DOHH2 (cell line): ENCODE measurements at regions not wholly inside any gene's neighbourhood (a gene's known extent, or its start where the extent isn't known, plus 50 kb on each side); places are given as distances from the start of the nearest gene placed in this dataset.
"Not testable (repeated sequence)": the region's sequence is repeated elsewhere in the genome, so short reads cannot be mapped to it uniquely, and the experiment has no call there.

Experiments used
- H3F3A ChIP-seq: fragments of 200-600 bp; sonication (generic), shearing (Covaris generic); 2 replicates; pipeline ENCODE4 v1.6.0; 2016; ENCODE audit warnings: antibody characterized with exemption, mild to moderate bottlenecking; ENCODE audit not compliant: control insufficient read depth, insufficient read depth
- H3K27ac ChIP-seq: fragments of 200-600 bp; sonication (generic); 2 replicates; pipeline ENCODE4 v1.5.1; 2014; ENCODE audit warnings: low read depth, mild to moderate bottlenecking, low read length, moderate library complexity
- H3K27me3 ChIP-seq: fragments of 200-600 bp; sonication (generic); 2 replicates; pipeline ENCODE4 v1.6.1; 2014; ENCODE audit warnings: mild to moderate bottlenecking, low read length, mixed read lengths; ENCODE audit not compliant: control insufficient read depth
- H3K36me3 ChIP-seq: fragments of 200-600 bp; sonication (generic); 2 replicates; pipeline ENCODE4 v1.6.1; 2014; ENCODE audit warnings: mild to moderate bottlenecking, low read length, moderate library complexity, mixed read lengths; ENCODE audit not compliant: control insufficient read depth
- H3K4me1 ChIP-seq: fragments of 200-600 bp; sonication (generic); 2 replicates; pipeline ENCODE4 v1.6.1; 2014; ENCODE audit warnings: mild to moderate bottlenecking, low read length, mixed read lengths; ENCODE audit not compliant: control insufficient read depth
- H3K4me2 ChIP-seq: fragments of 200-600 bp; sonication (generic); 2 replicates; pipeline ENCODE4 v1.6.0; 2014; ENCODE audit warnings: mild to moderate bottlenecking, low read length, moderate library complexity
- H3K4me3 ChIP-seq: fragments of 200-600 bp; sonication (generic); 2 replicates; pipeline ENCODE4 v1.5.1; 2014; ENCODE audit warnings: mild to moderate bottlenecking, low read length, mixed read lengths
- H3K79me2 ChIP-seq: fragments of 200-600 bp; sonication (generic); 2 replicates; pipeline ENCODE4 v1.6.1; 2014; ENCODE audit warnings: mild to moderate bottlenecking, low read length, mixed read lengths; ENCODE audit not compliant: control insufficient read depth
- H3K9me2 ChIP-seq: fragments of 200-600 bp; sonication (generic); replicated peaks from 2 replicates; pipeline ENCODE4 v1.6.1; 2014; ENCODE audit warnings: mild to moderate bottlenecking, low read length, mixed read lengths; ENCODE audit not compliant: control insufficient read depth
- H3K9me3 ChIP-seq: fragments of 200-600 bp; sonication (generic); 2 replicates; pipeline ENCODE4 v1.6.1; 2014; ENCODE audit warnings: antibody characterized with exemption, low read length, mixed read lengths; ENCODE audit not compliant: control insufficient read depth, insufficient read depth
- H4K20me1 ChIP-seq: fragments of 200-600 bp; sonication (generic); 2 replicates; pipeline ENCODE4 v1.6.0; 2014; ENCODE audit warnings: low read depth, mild to moderate bottlenecking, antibody characterized with exemption, low read length, moderate library complexity; ENCODE audit not compliant: control insufficient read depth, insufficient read depth
- EZH2phosphoT487 ChIP-seq: fragments of 200-600 bp; sonication (generic); IDR thresholded peaks from 2 replicates; pipeline ENCODE4 v1.6.1; 2017; ENCODE audit warnings: borderline replicate concordance, mild to moderate bottlenecking, antibody characterized with exemption, low read length, moderate library complexity, mixed read lengths
- TF ChIP-seq, protein P1 (sequence below): fragments of 200-600 bp; sonication (generic); IDR thresholded peaks from one replicate; pipeline ENCODE4 v1.5.1; 2014; ENCODE audit warnings: antibody characterized with exemption, mild to moderate bottlenecking, low read depth, low read length; ENCODE audit not compliant: poor library complexity, severe bottlenecking

DNA sequence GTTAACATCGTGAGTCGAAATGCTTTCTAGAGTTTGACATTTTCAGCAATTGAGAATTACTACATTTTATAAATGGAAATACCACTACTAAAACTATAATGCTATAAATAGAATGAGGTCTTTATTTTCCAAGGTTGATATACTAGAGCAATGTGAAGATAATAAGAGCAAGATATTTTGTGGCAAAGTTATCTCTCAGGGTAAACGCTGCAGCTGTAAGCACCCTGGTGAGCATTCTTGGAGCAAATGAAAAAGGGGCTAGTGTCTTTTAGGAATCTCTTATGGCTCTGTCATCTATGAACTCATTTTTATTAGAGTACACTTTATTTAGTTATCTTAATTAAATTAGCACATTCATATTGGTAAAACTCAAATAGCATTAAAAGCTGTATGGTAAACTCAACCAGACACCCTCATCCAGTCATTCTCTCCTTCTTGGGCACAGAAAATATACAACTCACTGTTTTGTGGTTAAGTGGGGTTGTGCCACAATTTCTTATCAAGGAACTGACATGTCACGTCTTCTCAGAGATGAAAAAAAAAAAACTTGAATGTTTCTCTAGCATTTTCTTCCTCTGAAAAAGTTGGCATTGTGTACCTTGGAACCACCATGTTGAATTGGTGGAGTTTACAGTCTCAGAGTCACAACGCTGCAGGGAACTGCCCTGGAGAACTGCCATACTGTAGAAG, 289.5 kb upstream of the PFKP start:
- H3K4me1 ChIP-seq: no peaks in the 10 kb centered on the region
- no peaks in the 10 kb centered on the region for H3K27me3 ChIP-seq
- H3K36me3 ChIP-seq: no peaks in the 10 kb centered on the region
- no peaks in the 10 kb centered on the region for H3K79me2 ChIP-seq
- peaks cover 5% of the 10 kb centered on the region; the same call in 1 of the 2 replicates for H3K9me3 ChIP-seq
- H3K27ac ChIP-seq: no peak overlapping the region
- H3F3A ChIP-seq: no peaks in the 10 kb centered on the region
- H3K4me3 ChIP-seq: no peak overlapping the region
- no peaks in the 10 kb centered on the region for H4K20me1 ChIP-seq
- no peak for TF ChIP-seq EZH2phosphoT487
- TF ChIP-seq, protein P1, sequence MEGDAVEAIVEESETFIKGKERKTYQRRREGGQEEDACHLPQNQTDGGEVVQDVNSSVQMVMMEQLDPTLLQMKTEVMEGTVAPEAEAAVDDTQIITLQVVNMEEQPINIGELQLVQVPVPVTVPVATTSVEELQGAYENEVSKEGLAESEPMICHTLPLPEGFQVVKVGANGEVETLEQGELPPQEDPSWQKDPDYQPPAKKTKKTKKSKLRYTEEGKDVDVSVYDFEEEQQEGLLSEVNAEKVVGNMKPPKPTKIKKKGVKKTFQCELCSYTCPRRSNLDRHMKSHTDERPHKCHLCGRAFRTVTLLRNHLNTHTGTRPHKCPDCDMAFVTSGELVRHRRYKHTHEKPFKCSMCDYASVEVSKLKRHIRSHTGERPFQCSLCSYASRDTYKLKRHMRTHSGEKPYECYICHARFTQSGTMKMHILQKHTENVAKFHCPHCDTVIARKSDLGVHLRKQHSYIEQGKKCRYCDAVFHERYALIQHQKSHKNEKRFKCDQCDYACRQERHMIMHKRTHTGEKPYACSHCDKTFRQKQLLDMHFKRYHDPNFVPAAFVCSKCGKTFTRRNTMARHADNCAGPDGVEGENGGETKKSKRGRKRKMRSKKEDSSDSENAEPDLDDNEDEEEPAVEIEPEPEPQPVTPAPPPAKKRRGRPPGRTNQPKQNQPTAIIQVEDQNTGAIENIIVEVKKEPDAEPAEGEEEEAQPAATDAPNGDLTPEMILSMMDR: no peak
- H3K9me2 ChIP-seq: no peaks in the 10 kb centered on the region
- H3K4me2 ChIP-seq: no peak overlapping the region

- no peak overlapping the region for H3K4me2 ChIP-seq
- TF ChIP-seq, protein P1: no peak
- TF ChIP-seq EZH2phosphoT487: no peak
- H3K9me3 ChIP-seq: no peaks in the 10 kb centered on the region
- H3K27ac ChIP-seq: no peak overlapping the region
- no peaks in the 10 kb centered on the region for H3K4me1 ChIP-seq
- H4K20me1 ChIP-seq: no peaks in the 10 kb centered on the region
- H3K36me3 ChIP-seq: no peaks in the 10 kb centered on the region
- H3K79me2 ChIP-seq: no peaks in the 10 kb centered on the region
- H3F3A ChIP-seq: no peaks in the 10 kb centered on the region
- no peaks in the 10 kb centered on the region for H3K9me2 ChIP-seq
- no peaks in the 10 kb centered on the region for H3K27me3 ChIP-seq
- H3K4me3 ChIP-seq: no peak overlapping the region
These were observed 294.3 kb upstream of the PFKP start for GRCh38 chr10:2772816-2773631.

- H3K79me2 ChIP-seq: no peaks in the 10 kb centered on the region
- H3K9me3 ChIP-seq: no peaks in the 10 kb centered on the region
These were observed 295.2 kb upstream of the PFKP start for GRCh38 chr10:2772135-2772534.

GRCh38 chr10:2767293-2767692, 300.1 kb upstream of the PFKP start:
- not testable (repeated sequence) for H3K27ac ChIP-seq, H3K9me3 ChIP-seq, H3F3A ChIP-seq, H3K4me2 ChIP-seq, H3K9me2 ChIP-seq, H3K79me2 ChIP-seq, H3K27me3 ChIP-seq, H3K36me3 ChIP-seq, H3K4me1 ChIP-seq, H3K4me3 ChIP-seq, H4K20me1 ChIP-seq

More at GRCh38 chr10:2772135-2772534, 295.2 kb upstream of the PFKP start:
- H3K27me3 ChIP-seq: no peaks in the 10 kb centered on the region
- H4K20me1 ChIP-seq: no peaks in the 10 kb centered on the region
- H3K4me3 ChIP-seq: no peak overlapping the region
- no peaks in the 10 kb centered on the region for H3K9me2 ChIP-seq
- TF ChIP-seq, protein P1: no peak
- TF ChIP-seq EZH2phosphoT487: no peak
- no peaks in the 10 kb centered on the region for H3K36me3 ChIP-seq
- no peak overlapping the region for H3K4me2 ChIP-seq
- no peaks in the 10 kb centered on the region for H3F3A ChIP-seq
- no peak overlapping the region for H3K27ac ChIP-seq
- no peaks in the 10 kb centered on the region for H3K4me1 ChIP-seq
